ENCODE measurements at regions not wholly inside any gene's neighbourhood (a gene's known extent, or its start where the extent isn't known, plus 50 kb on each side); places are given as distances from the start of the nearest gene placed in this dataset.

- no peak overlapping the region for H3K4me3 ChIP-seq (ENCODE audit: low read depth, poor library complexity, severe bottlenecking)
- WGBS, 2 donors = 85 to 88% methylated on average over 4 of the region's 4 CpGs
- no peak for DNase-seq (ENCODE audit: low spot score in 2 of 2)
- TF ChIP-seq POLR2A (IDR thresholded peaks at IDR 0.05) = no peak
- no peak for TF ChIP-seq CTCF (IDR thresholded peaks at IDR 0.05)
- intact Hi-C loops (cut with DNase I; ENCODE audit: low total_unique reads) = no loop called here
Observed at GRCh38 chr11:87970762-87971161, 204.5 kb downstream of the RAB38 start.

GRCh38 chr11:87967459-87967858 lies 207.8 kb downstream of the RAB38 start:
- DNase-seq (ENCODE audit: low spot score in 2 of 2) = no peak
- TF ChIP-seq CTCF (IDR thresholded peaks at IDR 0.05) (no peak), POLR2A (IDR thresholded peaks at IDR 0.05) (no peak)
- 77 to 89% methylated on average over 1 of the region's 1 CpG for WGBS, 2 donors
- H3K4me3 ChIP-seq (ENCODE audit: low read depth, poor library complexity, severe bottlenecking) = no peak overlapping the region
- intact Hi-C loops (cut with DNase I; ENCODE audit: low total_unique reads) = no loop called here

GRCh38 chr11:87966694-87967093 lies 208.5 kb downstream of the RAB38 start:
- TF ChIP-seq POLR2A (IDR thresholded peaks at IDR 0.05) (no peak), CTCF (IDR thresholded peaks at IDR 0.05) (no peak)
- no peak overlapping the region for H3K4me3 ChIP-seq (ENCODE audit: low read depth, poor library complexity, severe bottlenecking)
- WGBS, 2 donors = 14 to 17% methylated on average over 1 of the region's 1 CpG
- intact Hi-C loops (cut with DNase I; ENCODE audit: low total_unique reads) = no loop called here
- no peak for DNase-seq (ENCODE audit: low spot score in 2 of 2)

GRCh38 chr11:87966216-87966615 lies 209.0 kb downstream of the RAB38 start:
- TF ChIP-seq POLR2A (IDR thresholded peaks at IDR 0.05) (no peak), CTCF (IDR thresholded peaks at IDR 0.05) (no peak)
- intact Hi-C loops (cut with DNase I; ENCODE audit: low total_unique reads) = no loop called here
- no peak overlapping the region for H3K4me3 ChIP-seq (ENCODE audit: low read depth, poor library complexity, severe bottlenecking)
- DNase-seq (ENCODE audit: low spot score in 2 of 2) = no peak

- intact Hi-C loops (cut with DNase I; ENCODE audit: low total_unique reads) = no loop called here
- WGBS, 2 donors = 58 to 81% methylated on average over 1 of the region's 1 CpG
Observed at GRCh38 chr11:87961606-87962005, 213.6 kb downstream of the RAB38 start.

More at GRCh38 chr11:87961606-87962005, 213.6 kb downstream of the RAB38 start:
- TF ChIP-seq CTCF (IDR thresholded peaks at IDR 0.05) (no peak), POLR2A (IDR thresholded peaks at IDR 0.05) (no peak)
- H3K4me3 ChIP-seq (ENCODE audit: low read depth, poor library complexity, severe bottlenecking) = no peak overlapping the region
- DNase-seq (ENCODE audit: low spot score in 2 of 2) = no peak

Measured in lower leg skin (tissue), 4 donors.